ENCODE measurements at regions not wholly inside any gene's neighbourhood (a gene's known extent, or its start where the extent isn't known, plus 50 kb on each side); places are given as distances from the start of the nearest gene placed in this dataset.
"Not testable (repeated sequence)": the region's sequence is repeated elsewhere in the genome, so short reads cannot be mapped to it uniquely, and the experiment has no call there.

- DNase-seq, result no peak
These were observed 1172.6 kb upstream of the CELF2 start for GRCh38 chr10:9845075-9845474.

GRCh38 chr10:9848278-9848677 lies 1169.4 kb upstream of the CELF2 start:
- DNase-seq, result no peak

GRCh38 chr10:9848981-9849380 lies 1168.7 kb upstream of the CELF2 start:
- no peak for DNase-seq

GRCh38 chr10:9850415-9850814 lies 1167.3 kb upstream of the CELF2 start:
- no peak for DNase-seq

- DNase-seq, result no peak
These were observed 1165.9 kb upstream of the CELF2 start for GRCh38 chr10:9851808-9852207.

- no peak for DNase-seq
These were observed 1164.0 kb upstream of the CELF2 start for GRCh38 chr10:9853405-9854355.

GRCh38 chr10:9855451-9855850 lies 1162.2 kb upstream of the CELF2 start:
- DNase-seq, result not testable (repeated sequence)

GRCh38 chr10:9858816-9859215 lies 1158.9 kb upstream of the CELF2 start:
- DNase-seq, result no peak

- DNase-seq, result no peak
These were observed 1157.6 kb upstream of the CELF2 start for GRCh38 chr10:9860045-9860444.

- DNase-seq, result no peak
These were observed 1154.0 kb upstream of the CELF2 start for GRCh38 chr10:9863559-9864121.

GRCh38 chr10:9868499-9868898 lies 1149.2 kb upstream of the CELF2 start:
- DNase-seq, result no peak

GRCh38 chr10:9869205-9869604 lies 1148.5 kb upstream of the CELF2 start:
- DNase-seq, result no peak

- DNase-seq, result no peak
These were observed 1148.0 kb upstream of the CELF2 start for GRCh38 chr10:9869606-9870176.

- DNase-seq, result no peak
These were observed 1142.3 kb upstream of the CELF2 start for GRCh38 chr10:9875353-9875752.

GRCh38 chr10:9877978-9878377 lies 1139.7 kb upstream of the CELF2 start:
- no peak for DNase-seq

- DNase-seq, result no peak
These were observed 1139.3 kb upstream of the CELF2 start for GRCh38 chr10:9878383-9878782.

- no peak for DNase-seq
These were observed 1131.9 kb upstream of the CELF2 start for GRCh38 chr10:9885761-9886160.

- no peak for DNase-seq
These were observed 1130.9 kb upstream of the CELF2 start for GRCh38 chr10:9886772-9887171.

GRCh38 chr10:9895453-9895852 lies 1122.2 kb upstream of the CELF2 start:
- DNase-seq, result no peak

GRCh38 chr10:9895981-9896380 lies 1121.7 kb upstream of the CELF2 start:
- no peak for DNase-seq

- no peak for DNase-seq
These were observed 1118.9 kb upstream of the CELF2 start for GRCh38 chr10:9898633-9899395.

GRCh38 chr10:9900751-9901150 lies 1116.9 kb upstream of the CELF2 start:
- no peak for DNase-seq

- no peak for DNase-seq
These were observed 1115.7 kb upstream of the CELF2 start for GRCh38 chr10:9901971-9902370.

Data from left hindlimb (tissue), 1 donor.